Neural progenitor cell (in vitro differentiated cells): ENCODE measurements at regions not wholly inside any gene's neighbourhood (a gene's known extent, or its start where the extent isn't known, plus 50 kb on each side); places are given as distances from the start of the nearest gene placed in this dataset.

Experiments
- DNase-seq: peaks from one replicate; pipeline ENCODE4 v3.0.0-alpha.2; 2016; ENCODE audit warnings: low spot score
- H2AFZ ChIP-seq: fragments of 200-600 bp; sonication (generic); replicated peaks from 2 replicates; pipeline ENCODE4 v1.6.1; 2016; ENCODE audit warnings: antibody characterized with exemption
- H3F3A ChIP-seq: fragments of 200-600 bp; sonication (generic); 2 replicates; pipeline ENCODE4 v1.6.1; 2016; ENCODE audit warnings: antibody characterized with exemption, low read depth
- H3K27ac ChIP-seq: fragments of 200-600 bp; sonication (generic); 2 replicates; pipeline ENCODE4 v1.5.1; 2016; ENCODE audit warnings: mild to moderate bottlenecking
- H3K27me3 ChIP-seq: fragments of 200-600 bp; sonication (generic); 2 replicates; pipeline ENCODE4 v1.6.1; 2016; ENCODE audit warnings: mild to moderate bottlenecking, moderate library complexity
- H3K36me3 ChIP-seq: fragments of 200-600 bp; sonication (generic); 2 replicates; pipeline ENCODE4 v1.5.1; 2016
- H3K4me1 ChIP-seq: fragments of 200-600 bp; sonication (generic); 2 replicates; pipeline ENCODE4 v1.6.1; 2016; ENCODE audit warnings: mixed run types
- H3K4me2 ChIP-seq: fragments of 200-600 bp; sonication (generic); 2 replicates; pipeline ENCODE4 v1.6.1; 2016
- H3K4me3 ChIP-seq: fragments of 200-600 bp; sonication (generic); 2 replicates; pipeline ENCODE4 v1.5.1; 2016
- H3K79me2 ChIP-seq: fragments of 200-600 bp; sonication (generic); 2 replicates; pipeline ENCODE4 v1.6.1; 2016; ENCODE audit warnings: low read depth
- H3K9ac ChIP-seq: fragments of 200-600 bp; sonication (generic); 2 replicates; pipeline ENCODE4 v1.6.1; 2016
- H3K9me3 ChIP-seq: fragments of 200-600 bp; sonication (generic); 2 replicates; pipeline ENCODE4 v1.5.1; 2016; ENCODE audit warnings: low read depth
- H4K20me1 ChIP-seq: fragments of 200-600 bp; sonication (generic); 2 replicates; pipeline ENCODE4 v1.6.1; 2016; ENCODE audit warnings: low read depth
- H3K27ac Mint-ChIP-seq: 3 replicates; pipeline ENCODE4 v1.8.0; 2021; ENCODE audit warnings: mixed read lengths
- H3K27me3 Mint-ChIP-seq: 2 replicates; pipeline ENCODE4 v1.8.0; 2022; ENCODE audit warnings: low read depth, mild to moderate bottlenecking, inconsistent platforms, moderate library complexity, mixed read lengths; ENCODE audit not compliant: insufficient read depth
- H3K36me3 Mint-ChIP-seq: 3 replicates; pipeline ENCODE4 v1.8.0; 2021; ENCODE audit warnings: mixed read lengths
- H3K4me1 Mint-ChIP-seq: 3 replicates; pipeline ENCODE4 v1.8.0; 2021; ENCODE audit warnings: mixed read lengths
- H3K4me3 Mint-ChIP-seq: 3 replicates; pipeline ENCODE4 v1.8.0; 2021; ENCODE audit warnings: mild to moderate bottlenecking, moderate library complexity, mixed read lengths
- H3K9me3 Mint-ChIP-seq: 3 replicates; pipeline ENCODE4 v1.8.0; 2020; ENCODE audit warnings: mixed read lengths
- CTCF ChIP-seq: fragments of 200-600 bp; sonication (generic); IDR thresholded peaks from 2 replicates; pipeline ENCODE4 v1.5.1; 2017; ENCODE audit warnings: antibody characterized with exemption, mild to moderate bottlenecking
- EZH2 ChIP-seq: fragments of 200-600 bp; sonication (generic); IDR thresholded peaks from 2 replicates; pipeline ENCODE4 v1.6.1; 2017; ENCODE audit warnings: antibody characterized with exemption, mild to moderate bottlenecking, moderate library complexity
- EZH2phosphoT487 ChIP-seq: fragments of 200-600 bp; sonication (generic); IDR thresholded peaks from 2 replicates; pipeline ENCODE4 v1.6.1; 2017; ENCODE audit warnings: antibody characterized with exemption

- H3K36me3 Mint-ChIP-seq, result no peaks in the 10 kb centered on the region
- Histone ChIP-seq H3K79me2 (no peaks in the 10 kb centered on the region), H3K9me3 (no peaks in the 10 kb centered on the region), H3K9ac (no peak overlapping the region), H3F3A (peaks cover 5% of the 10 kb centered on the region), H3K4me1 (peaks cover 26% of the 10 kb centered on the region), H3K27me3 (no peaks in the 10 kb centered on the region), H4K20me1 (no peaks in the 10 kb centered on the region), H3K4me2 (peak overlapping the region; percentile 66), H3K27ac (no peak overlapping the region), H3K4me3 (no peak overlapping the region), H2AFZ (no peak overlapping the region), H3K36me3 (no peaks in the 10 kb centered on the region)
- H3K27ac Mint-ChIP-seq, result no peak overlapping the region
- peaks cover 5% of the 10 kb centered on the region for H3K27me3 Mint-ChIP-seq
- no peaks in the 10 kb centered on the region for H3K9me3 Mint-ChIP-seq
- H3K4me1 Mint-ChIP-seq, result peaks cover 7% of the 10 kb centered on the region
- no peak for DNase-seq
- no peak for TF ChIP-seq EZH2phosphoT487
- TF ChIP-seq EZH2, result no peak
- TF ChIP-seq CTCF, result no peak
- H3K4me3 Mint-ChIP-seq, result no peak overlapping the region
Observed at GRCh38 chr10:56596257-56596656, 235.2 kb upstream of the ZWINT start.

GRCh38 chr10:56593120-56593519 is 232.1 kb upstream of the ZWINT start:
- peaks cover 27% of the 10 kb centered on the region for H3K4me1 ChIP-seq
- H3K9me3 Mint-ChIP-seq, result peaks cover 7% of the 10 kb centered on the region
- DNase-seq, result no peak

GRCh38 chr10:56586461-56586891 is 225.4 kb upstream of the ZWINT start:
- H3F3A ChIP-seq, result peaks cover 15% of the 10 kb centered on the region
- TF ChIP-seq EZH2 (no peak), EZH2phosphoT487 (no peak), CTCF (no peak)
- H3K9me3 ChIP-seq, result no peaks in the 10 kb centered on the region
- H3K9ac ChIP-seq, result no peak overlapping the region
- no peaks in the 10 kb centered on the region for H4K20me1 ChIP-seq
- peaks cover 21% of the 10 kb centered on the region for H3K4me1 ChIP-seq
- H3K36me3 Mint-ChIP-seq, result peaks cover 3% of the 10 kb centered on the region
- H3K4me3 ChIP-seq, result no peak overlapping the region
- H3K79me2 ChIP-seq, result no peaks in the 10 kb centered on the region
- H3K36me3 ChIP-seq, result no peaks in the 10 kb centered on the region
- no peaks in the 10 kb centered on the region for H3K27me3 Mint-ChIP-seq
- H3K4me3 Mint-ChIP-seq, result peak overlapping the region; percentile 70
- H2AFZ ChIP-seq, result peak overlapping the region; percentile 63
- H3K27ac Mint-ChIP-seq, result peak overlapping the region; percentile 93
- peak overlapping the region; percentile 49 for H3K4me2 ChIP-seq
- H3K27ac ChIP-seq, result no peak overlapping the region
- peaks cover 7% of the 10 kb centered on the region for H3K9me3 Mint-ChIP-seq
- peaks cover 15% of the 10 kb centered on the region for H3K4me1 Mint-ChIP-seq
- DNase-seq, result peak; percentile 61
- no peaks in the 10 kb centered on the region for H3K27me3 ChIP-seq

More at GRCh38 chr10:56593120-56593519, 232.1 kb upstream of the ZWINT start:
- Mint-ChIP-seq H3K36me3 (peaks cover 3% of the 10 kb centered on the region), H3K27me3 (peaks cover 2% of the 10 kb centered on the region), H3K4me1 (no peaks in the 10 kb centered on the region), H3K4me3 (no peak overlapping the region), H3K27ac (no peak overlapping the region)
- Histone ChIP-seq H3F3A (peaks cover 5% of the 10 kb centered on the region), H4K20me1 (no peaks in the 10 kb centered on the region), H3K27ac (no peak overlapping the region), H3K9ac (no peak overlapping the region), H3K36me3 (no peaks in the 10 kb centered on the region), H2AFZ (no peak overlapping the region), H3K79me2 (no peaks in the 10 kb centered on the region), H3K4me3 (no peak overlapping the region), H3K9me3 (no peaks in the 10 kb centered on the region), H3K4me2 (no peak overlapping the region), H3K27me3 (no peaks in the 10 kb centered on the region)
- TF ChIP-seq EZH2phosphoT487 (no peak), EZH2 (no peak), CTCF (no peak)
